Chondrocyte (in vitro differentiated cells): ENCODE measurements at regions not wholly inside any gene's neighbourhood (a gene's known extent, or its start where the extent isn't known, plus 50 kb on each side); places are given as distances from the start of the nearest gene placed in this dataset.
"Not testable (repeated sequence)": the region's sequence is repeated elsewhere in the genome, so short reads cannot be mapped to it uniquely, and the experiment has no call there.

ENCODE experiments used
- DNase-seq: peaks from one replicate; pipeline ENCODE4 v3.0.0; 2021; ENCODE audit warnings: mixed read lengths, low spot score
- H3K27ac Mint-ChIP-seq: one replicate; pipeline ENCODE4 v1.8.0; 2021; ENCODE audit warnings: mild to moderate bottlenecking, moderate library complexity, mixed read lengths; ENCODE audit not compliant: unreplicated experiment
- H3K27me3 Mint-ChIP-seq: 2 replicates; pipeline ENCODE4 v1.8.0; 2021; ENCODE audit warnings: low read depth, mixed read lengths
- H3K36me3 Mint-ChIP-seq: 2 replicates; pipeline ENCODE4 v1.8.0; 2021; ENCODE audit warnings: low read depth, mixed read lengths
- H3K4me1 Mint-ChIP-seq: 2 replicates; pipeline ENCODE4 v1.8.0; 2021; ENCODE audit warnings: low read depth, mild to moderate bottlenecking, mixed read lengths
- H3K4me3 Mint-ChIP-seq: one replicate; pipeline ENCODE4 v1.8.0; 2021; ENCODE audit warnings: mild to moderate bottlenecking, moderate library complexity, mixed read lengths; ENCODE audit not compliant: unreplicated experiment
- H3K9me3 Mint-ChIP-seq: 2 replicates; pipeline ENCODE4 v1.8.0; 2021; ENCODE audit warnings: low read depth, mixed read lengths
- TF ChIP-seq, protein P1 (sequence below): fragments of 200-600 bp; sonication (generic); IDR thresholded peaks from 2 replicates; pipeline ENCODE4 v1.5.0; 2021; ENCODE audit warnings: antibody characterized with exemption, mild to moderate bottlenecking, moderate library complexity

DNA sequence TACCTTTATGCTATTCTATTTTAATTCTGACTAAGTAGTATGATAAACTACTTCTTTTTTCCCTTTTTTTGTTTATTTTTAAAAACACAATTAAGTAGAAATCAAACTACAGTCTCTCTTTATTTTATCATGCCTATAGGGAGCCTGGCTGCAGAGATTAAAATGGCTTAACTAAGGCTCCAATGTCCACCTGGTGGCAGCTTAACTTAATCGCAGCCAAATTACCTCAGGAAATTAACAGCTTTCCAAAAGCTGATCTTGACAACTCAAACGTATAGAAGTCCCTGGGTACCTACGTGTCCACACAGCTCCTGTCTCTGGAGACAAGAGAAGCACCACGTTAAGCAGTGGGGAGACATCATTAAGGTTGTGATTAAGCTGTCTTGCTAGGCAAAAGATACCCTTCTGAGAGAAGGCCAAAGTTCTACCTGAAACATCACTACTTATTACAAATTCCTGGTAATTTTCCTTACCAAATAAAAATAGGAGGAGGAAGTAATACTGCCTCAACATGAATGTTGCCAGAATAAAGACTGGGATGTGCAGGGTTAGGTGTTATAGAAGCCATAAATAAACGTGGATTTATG lies 63.2 kb upstream of the SNX19 start:
- no peaks in the 10 kb centered on the region for H3K4me1 Mint-ChIP-seq
- H3K27me3 Mint-ChIP-seq = peaks cover 38% of the 10 kb centered on the region
- H3K9me3 Mint-ChIP-seq = peaks cover 18% of the 10 kb centered on the region
- TF ChIP-seq, protein P1, sequence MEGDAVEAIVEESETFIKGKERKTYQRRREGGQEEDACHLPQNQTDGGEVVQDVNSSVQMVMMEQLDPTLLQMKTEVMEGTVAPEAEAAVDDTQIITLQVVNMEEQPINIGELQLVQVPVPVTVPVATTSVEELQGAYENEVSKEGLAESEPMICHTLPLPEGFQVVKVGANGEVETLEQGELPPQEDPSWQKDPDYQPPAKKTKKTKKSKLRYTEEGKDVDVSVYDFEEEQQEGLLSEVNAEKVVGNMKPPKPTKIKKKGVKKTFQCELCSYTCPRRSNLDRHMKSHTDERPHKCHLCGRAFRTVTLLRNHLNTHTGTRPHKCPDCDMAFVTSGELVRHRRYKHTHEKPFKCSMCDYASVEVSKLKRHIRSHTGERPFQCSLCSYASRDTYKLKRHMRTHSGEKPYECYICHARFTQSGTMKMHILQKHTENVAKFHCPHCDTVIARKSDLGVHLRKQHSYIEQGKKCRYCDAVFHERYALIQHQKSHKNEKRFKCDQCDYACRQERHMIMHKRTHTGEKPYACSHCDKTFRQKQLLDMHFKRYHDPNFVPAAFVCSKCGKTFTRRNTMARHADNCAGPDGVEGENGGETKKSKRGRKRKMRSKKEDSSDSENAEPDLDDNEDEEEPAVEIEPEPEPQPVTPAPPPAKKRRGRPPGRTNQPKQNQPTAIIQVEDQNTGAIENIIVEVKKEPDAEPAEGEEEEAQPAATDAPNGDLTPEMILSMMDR = peak; percentile 81
- no peaks in the 10 kb centered on the region for H3K36me3 Mint-ChIP-seq
- no peak overlapping the region for H3K27ac Mint-ChIP-seq
- no peak for DNase-seq
- H3K4me3 Mint-ChIP-seq = no peak overlapping the region

DNA sequence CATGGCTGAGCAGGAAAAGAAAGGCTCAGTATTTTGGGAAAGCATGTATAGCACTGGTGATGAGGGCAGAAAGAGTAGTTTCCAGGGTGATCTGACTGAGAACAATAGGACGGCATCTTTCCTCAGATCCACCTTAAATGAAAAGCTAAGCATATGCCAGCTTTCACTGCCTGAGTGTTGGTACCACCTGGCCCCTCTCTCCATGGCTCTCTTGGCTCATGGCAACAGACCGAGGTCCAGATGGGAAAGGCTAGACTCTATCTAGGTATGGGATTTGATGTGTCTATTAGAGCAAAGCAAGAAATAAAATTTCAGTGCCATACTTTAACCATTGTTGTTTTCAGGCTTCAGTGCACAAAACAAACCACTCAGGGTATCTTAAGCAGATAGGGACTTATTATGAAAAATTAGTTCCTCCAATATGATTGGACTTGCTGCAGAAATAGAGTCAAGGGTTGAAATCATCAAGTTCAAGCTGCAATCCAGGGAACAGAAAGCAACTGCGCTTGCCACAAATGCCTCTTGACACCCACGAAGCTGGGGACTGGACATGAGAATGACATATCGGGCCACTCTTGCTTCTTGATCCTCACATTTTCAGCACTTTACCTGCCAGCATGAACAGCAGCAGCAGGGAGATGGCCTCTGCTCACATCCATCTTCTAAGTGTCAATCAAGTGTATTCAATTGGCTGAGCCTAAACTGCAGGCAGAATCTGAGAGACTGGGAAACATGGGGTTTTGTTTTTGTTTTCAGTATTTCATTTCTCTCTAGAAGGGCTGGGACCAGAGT lies 64.0 kb upstream of the SNX19 start:
- Mint-ChIP-seq H3K4me3 (no peak overlapping the region), H3K27me3 (peaks cover 33% of the 10 kb centered on the region), H3K9me3 (peaks cover 18% of the 10 kb centered on the region), H3K27ac (no peak overlapping the region), H3K36me3 (no peaks in the 10 kb centered on the region), H3K4me1 (no peaks in the 10 kb centered on the region)
- DNase-seq = no peak
- TF ChIP-seq, protein P1 = no peak

DNA sequence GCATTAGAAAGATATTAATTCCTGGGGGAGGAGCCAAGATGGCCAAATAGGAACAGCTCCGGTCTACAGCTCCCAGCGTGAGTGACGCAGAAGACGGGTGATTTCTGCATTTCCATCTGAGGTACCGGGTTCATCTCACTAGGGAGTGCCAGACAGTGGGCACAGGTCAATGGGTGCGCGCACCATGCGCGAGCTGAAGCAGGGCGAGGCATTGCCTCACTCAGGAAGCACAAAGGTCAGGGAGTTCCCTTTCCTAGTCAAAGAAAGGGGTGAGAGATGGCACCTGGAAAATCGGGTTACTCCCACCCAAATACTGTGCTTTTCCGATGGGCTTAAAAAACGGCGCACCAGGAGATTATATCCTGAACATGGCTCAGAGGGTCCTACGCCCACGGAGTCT lies 68.0 kb upstream of the SNX19 start:
- H3K27me3 Mint-ChIP-seq = peaks cover 19% of the 10 kb centered on the region
- H3K4me3 Mint-ChIP-seq, H3K27ac Mint-ChIP-seq, DNase-seq, H3K4me1 Mint-ChIP-seq, H3K36me3 Mint-ChIP-seq: not testable (repeated sequence)
- peaks cover 16% of the 10 kb centered on the region for H3K9me3 Mint-ChIP-seq

DNA sequence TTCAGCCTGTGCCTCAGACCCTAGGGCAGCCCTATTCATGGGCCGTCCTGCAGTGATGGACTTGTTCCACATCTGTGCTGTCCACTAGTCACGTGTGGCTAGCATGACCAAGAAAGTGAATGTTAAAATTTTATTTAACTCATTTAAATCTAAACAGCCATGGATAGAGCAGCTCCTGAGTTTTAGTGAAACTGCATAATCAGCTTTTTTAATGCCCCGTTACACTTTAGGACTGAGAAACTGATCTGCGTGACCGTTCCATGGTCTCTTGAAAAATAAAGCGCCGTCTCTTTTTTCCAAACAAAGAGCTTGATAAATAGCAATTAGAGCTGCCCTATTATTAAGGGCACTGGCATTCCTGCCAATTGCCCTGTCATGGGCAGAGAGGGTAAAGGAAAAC lies 76.5 kb upstream of the SNX19 start:
- Mint-ChIP-seq H3K36me3 (no peaks in the 10 kb centered on the region), H3K4me1 (no peaks in the 10 kb centered on the region), H3K4me3 (no peak overlapping the region), H3K9me3 (no peaks in the 10 kb centered on the region), H3K27me3 (no peaks in the 10 kb centered on the region), H3K27ac (no peak overlapping the region)
- DNase-seq = no peak
- TF ChIP-seq, protein P1 = no peak

DNA sequence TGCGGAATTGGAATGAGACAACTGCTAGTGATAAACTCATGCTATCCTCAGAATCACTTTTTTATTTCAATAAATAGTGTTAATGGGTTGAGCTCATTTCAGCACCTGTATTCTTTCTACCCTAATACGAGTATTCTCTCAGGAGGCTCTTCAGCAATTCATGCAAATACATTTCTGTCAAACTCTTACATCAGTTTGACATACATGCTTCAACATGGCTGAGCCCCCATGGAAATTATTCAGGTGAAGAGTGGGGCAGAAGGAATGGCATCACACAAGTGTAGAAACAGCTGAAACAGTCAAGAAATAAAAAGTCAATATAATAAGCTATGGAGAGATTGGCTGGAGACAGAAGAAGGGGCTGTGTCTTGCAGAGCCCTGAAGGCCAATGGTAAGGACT lies 77.8 kb upstream of the SNX19 start:
- Mint-ChIP-seq H3K36me3 (no peaks in the 10 kb centered on the region), H3K27ac (no peak overlapping the region), H3K4me1 (peaks cover 3% of the 10 kb centered on the region), H3K4me3 (no peak overlapping the region), H3K27me3 (no peaks in the 10 kb centered on the region), H3K9me3 (no peaks in the 10 kb centered on the region)
- TF ChIP-seq, protein P1 = no peak
- no peak for DNase-seq

DNA sequence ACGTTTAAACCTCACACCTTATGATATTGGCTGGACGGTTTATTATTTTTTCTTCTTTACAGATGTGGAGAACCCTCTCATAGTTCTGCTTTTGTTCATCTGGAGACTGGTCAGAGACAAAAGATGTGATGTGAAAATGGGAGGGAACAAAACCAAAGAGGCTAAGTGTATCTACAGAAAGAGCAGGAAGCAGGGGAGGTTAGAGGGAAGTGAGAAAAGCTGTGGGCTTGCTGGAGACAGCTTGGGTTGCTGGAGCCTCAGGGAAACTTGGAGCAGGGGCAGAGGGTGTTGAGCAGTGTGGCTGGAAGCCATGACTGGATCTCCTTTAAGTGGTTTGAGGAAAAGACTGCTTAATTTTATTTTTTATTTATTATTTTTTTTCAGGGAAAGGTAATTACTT lies 79.0 kb upstream of the SNX19 start:
- Mint-ChIP-seq H3K9me3 (no peaks in the 10 kb centered on the region), H3K36me3 (no peaks in the 10 kb centered on the region), H3K27me3 (no peaks in the 10 kb centered on the region), H3K4me1 (peaks cover 14% of the 10 kb centered on the region), H3K4me3 (no peak overlapping the region), H3K27ac (no peak overlapping the region)
- no peak for DNase-seq
- TF ChIP-seq, protein P1 = no peak
